ENCODE measurements at regions not wholly inside any gene's neighbourhood (a gene's known extent, or its start where the extent isn't known, plus 50 kb on each side); places are given as distances from the start of the nearest gene placed in this dataset.

DNA sequence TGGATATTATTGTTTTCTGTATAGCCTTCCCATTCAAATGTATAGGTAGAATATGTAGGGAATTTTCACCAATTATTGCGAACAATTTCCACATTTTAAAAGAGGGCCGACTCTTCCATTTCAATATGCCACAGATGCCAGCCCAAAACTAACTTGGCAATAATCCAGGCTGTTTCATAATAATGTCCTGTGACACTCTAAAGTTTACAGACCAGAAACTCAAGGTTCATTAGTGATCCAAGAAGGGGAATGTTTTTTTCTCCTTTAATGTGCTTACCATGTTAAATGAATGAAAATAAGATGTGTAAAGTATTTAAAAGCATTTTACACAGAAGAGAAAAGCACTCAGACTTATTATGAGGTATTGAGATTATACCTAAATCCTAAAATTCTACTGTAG lies 63.0 kb upstream of the FAM3C start:
- H3K27me3 ChIP-seq (replicated peaks; ENCODE audit: insufficient read depth): no peaks in the 10 kb centered on the region
- no peak overlapping the region for H3K4me3 ChIP-seq
- TF ChIP-seq, protein P1, sequence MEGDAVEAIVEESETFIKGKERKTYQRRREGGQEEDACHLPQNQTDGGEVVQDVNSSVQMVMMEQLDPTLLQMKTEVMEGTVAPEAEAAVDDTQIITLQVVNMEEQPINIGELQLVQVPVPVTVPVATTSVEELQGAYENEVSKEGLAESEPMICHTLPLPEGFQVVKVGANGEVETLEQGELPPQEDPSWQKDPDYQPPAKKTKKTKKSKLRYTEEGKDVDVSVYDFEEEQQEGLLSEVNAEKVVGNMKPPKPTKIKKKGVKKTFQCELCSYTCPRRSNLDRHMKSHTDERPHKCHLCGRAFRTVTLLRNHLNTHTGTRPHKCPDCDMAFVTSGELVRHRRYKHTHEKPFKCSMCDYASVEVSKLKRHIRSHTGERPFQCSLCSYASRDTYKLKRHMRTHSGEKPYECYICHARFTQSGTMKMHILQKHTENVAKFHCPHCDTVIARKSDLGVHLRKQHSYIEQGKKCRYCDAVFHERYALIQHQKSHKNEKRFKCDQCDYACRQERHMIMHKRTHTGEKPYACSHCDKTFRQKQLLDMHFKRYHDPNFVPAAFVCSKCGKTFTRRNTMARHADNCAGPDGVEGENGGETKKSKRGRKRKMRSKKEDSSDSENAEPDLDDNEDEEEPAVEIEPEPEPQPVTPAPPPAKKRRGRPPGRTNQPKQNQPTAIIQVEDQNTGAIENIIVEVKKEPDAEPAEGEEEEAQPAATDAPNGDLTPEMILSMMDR (IDR thresholded peaks at IDR 0.05): no peak
- TF ChIP-seq POLR2AphosphoS5 (IDR thresholded peaks at IDR 0.05): no peak
- TF ChIP-seq POLR2A (IDR thresholded peaks at IDR 0.05): no peak
- H3K27ac ChIP-seq: no peak overlapping the region
- H3K36me3 ChIP-seq: no peaks in the 10 kb centered on the region
- DNase-seq (ENCODE audit: low spot score): no peak
- H3K4me1 ChIP-seq (replicated peaks): no peaks in the 10 kb centered on the region
- 79% methylated on average over 2 of the region's 2 CpGs for WGBS
- intact Hi-C loops (cut with DNase I): no loop called here
- H3K9me3 ChIP-seq: no peaks in the 10 kb centered on the region

DNA sequence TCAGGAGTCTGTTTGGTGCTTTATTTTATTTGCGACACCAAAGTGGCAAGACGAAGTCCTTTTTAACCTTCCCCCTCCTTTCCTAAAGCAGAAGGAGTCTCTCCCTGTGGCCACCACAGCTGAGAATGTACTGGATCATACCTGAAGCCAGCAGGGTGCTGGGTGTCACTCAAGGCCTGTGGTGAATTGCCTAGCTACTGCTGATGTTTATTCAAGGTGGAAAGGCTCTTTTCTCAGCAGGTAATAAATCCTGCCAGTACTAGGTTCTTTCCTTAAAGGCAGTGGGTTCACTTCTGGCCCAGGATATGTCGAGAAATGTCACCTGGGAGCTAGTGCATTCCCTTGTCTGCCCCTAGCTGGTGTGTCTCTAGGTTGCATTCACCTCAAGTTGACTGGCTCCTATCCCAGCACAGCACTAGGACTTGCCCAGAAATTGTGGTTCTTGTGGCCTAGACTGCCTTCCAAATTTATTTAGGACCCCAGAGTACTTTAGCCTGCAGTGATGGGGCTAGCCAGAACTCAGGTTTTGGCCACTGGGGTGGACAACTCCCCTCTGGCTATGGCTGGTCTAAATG lies 60.8 kb upstream of the FAM3C start:
- Histone ChIP-seq H3K27me3 (replicated peaks; ENCODE audit: insufficient read depth) (no peaks in the 10 kb centered on the region), H3K9me3 (no peaks in the 10 kb centered on the region), H3K4me3 (no peak overlapping the region), H3K27ac (no peak overlapping the region), H3K36me3 (no peaks in the 10 kb centered on the region), H3K4me1 (replicated peaks) (no peaks in the 10 kb centered on the region)
- no peak for DNase-seq (ENCODE audit: low spot score)
- 94% methylated on average over 3 of the region's 3 CpGs for WGBS
- intact Hi-C loops (cut with DNase I): no loop called here
- TF ChIP-seq, protein P1 (IDR thresholded peaks at IDR 0.05): no peak
- TF ChIP-seq POLR2AphosphoS5 (IDR thresholded peaks at IDR 0.05): no peak
- no peak for TF ChIP-seq POLR2A (IDR thresholded peaks at IDR 0.05)

DNA sequence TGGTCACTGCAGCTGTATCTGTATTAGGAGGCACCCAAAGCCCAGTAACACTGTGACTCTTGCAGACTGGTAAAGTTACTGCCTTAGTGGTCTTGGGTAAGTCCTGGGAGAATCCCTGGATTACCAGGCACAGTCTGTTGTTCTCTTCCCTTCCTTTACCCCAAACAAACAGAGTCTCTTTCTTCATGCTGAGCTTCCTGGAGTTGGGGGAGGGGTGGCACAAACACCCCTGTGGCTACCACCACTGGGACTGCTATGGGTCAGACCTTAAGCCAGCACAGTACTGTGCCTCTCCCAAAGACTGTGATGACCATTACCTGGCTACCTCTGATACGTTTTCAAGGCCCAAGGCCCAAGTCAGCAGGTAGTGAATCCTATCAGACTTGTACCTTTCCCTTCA lies 59.9 kb upstream of the FAM3C start:
- Histone ChIP-seq H3K9me3 (no peaks in the 10 kb centered on the region), H3K4me3 (no peak overlapping the region), H3K4me1 (replicated peaks) (no peaks in the 10 kb centered on the region), H3K27ac (no peak overlapping the region), H3K36me3 (no peaks in the 10 kb centered on the region), H3K27me3 (replicated peaks; ENCODE audit: insufficient read depth) (no peaks in the 10 kb centered on the region)
- WGBS: 100% methylated on average over 1 of the region's 1 CpG
- intact Hi-C loops (cut with DNase I): no loop called here
- TF ChIP-seq POLR2A (IDR thresholded peaks at IDR 0.05) (no peak), POLR2AphosphoS5 (IDR thresholded peaks at IDR 0.05) (no peak)
- TF ChIP-seq, protein P1 (IDR thresholded peaks at IDR 0.05): no peak
- DNase-seq (ENCODE audit: low spot score): no peak

DNA sequence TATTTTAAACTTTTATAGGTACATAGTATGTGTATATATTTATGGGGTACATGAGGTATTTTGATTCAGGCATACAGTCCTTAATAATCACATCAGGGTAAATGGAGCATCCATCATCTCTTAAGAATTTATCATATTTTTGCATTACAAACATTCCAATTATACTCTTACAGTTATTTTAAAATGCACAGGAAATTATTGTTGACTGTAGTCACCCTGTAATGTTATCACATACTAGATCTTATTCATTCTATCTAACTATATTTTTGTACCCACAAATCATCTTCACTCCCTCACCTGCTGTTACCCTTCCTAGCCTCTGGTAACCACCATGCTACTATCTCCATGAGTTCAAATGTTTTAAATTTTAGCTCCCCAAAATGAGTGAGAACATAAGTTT lies 56.3 kb upstream of the FAM3C start:
- Histone ChIP-seq H3K4me3 (no peak overlapping the region), H3K27me3 (replicated peaks; ENCODE audit: insufficient read depth) (no peaks in the 10 kb centered on the region), H3K27ac (no peak overlapping the region), H3K9me3 (no peaks in the 10 kb centered on the region), H3K36me3 (no peaks in the 10 kb centered on the region), H3K4me1 (replicated peaks) (no peaks in the 10 kb centered on the region)
- TF ChIP-seq POLR2AphosphoS5 (IDR thresholded peaks at IDR 0.05): no peak
- TF ChIP-seq, protein P1 (IDR thresholded peaks at IDR 0.05): no peak
- TF ChIP-seq POLR2A (IDR thresholded peaks at IDR 0.05): no peak
- intact Hi-C loops (cut with DNase I): no loop called here
- DNase-seq (ENCODE audit: low spot score): no peak

DNA sequence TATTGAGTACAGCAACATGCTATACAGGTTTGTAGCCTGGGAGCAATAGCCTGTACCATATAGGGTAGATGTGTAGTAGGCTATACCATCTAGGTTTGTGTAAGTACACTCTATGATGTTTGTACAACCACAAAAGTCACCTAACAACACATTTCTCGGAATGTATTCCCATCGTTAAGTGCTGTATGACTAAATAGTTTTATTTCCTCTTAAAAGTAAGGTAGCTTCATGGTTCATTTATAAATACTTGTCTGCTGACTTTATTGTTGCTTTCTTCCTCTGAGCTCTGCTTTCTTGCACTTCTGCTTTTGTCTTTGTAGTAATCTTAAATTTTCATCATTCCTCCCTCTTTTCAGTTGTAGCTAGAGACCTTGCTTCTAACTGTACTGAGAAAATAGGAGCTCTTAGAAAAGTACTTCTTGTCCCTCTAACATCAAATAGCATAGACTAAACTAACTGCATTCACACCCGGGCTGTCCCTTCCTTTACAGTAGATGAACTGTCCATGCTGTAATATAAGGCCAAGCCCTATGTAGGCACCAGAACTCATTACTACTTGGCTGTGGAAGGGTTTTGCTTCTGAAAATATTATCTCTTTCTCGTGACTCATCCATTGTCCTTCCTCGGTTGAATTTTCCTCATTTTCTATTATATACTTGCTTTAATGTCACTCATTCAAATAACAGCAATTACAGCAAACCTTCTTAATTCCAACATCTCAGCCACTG lies 55.4 kb upstream of the FAM3C start:
- 77% methylated on average over 5 of the region's 5 CpGs for WGBS

More for the DNA sequence above, 55.4 kb upstream of the FAM3C start:
- DNase-seq (ENCODE audit: low spot score): no peak
- no peaks in the 10 kb centered on the region for H3K4me1 ChIP-seq (replicated peaks)
- no peaks in the 10 kb centered on the region for H3K36me3 ChIP-seq
- no peak overlapping the region for H3K4me3 ChIP-seq
- TF ChIP-seq POLR2AphosphoS5 (IDR thresholded peaks at IDR 0.05) (no peak), POLR2A (IDR thresholded peaks at IDR 0.05) (no peak)
- TF ChIP-seq, protein P1 (IDR thresholded peaks at IDR 0.05): no peak
- H3K9me3 ChIP-seq: no peaks in the 10 kb centered on the region
- no peak overlapping the region for H3K27ac ChIP-seq
- H3K27me3 ChIP-seq (replicated peaks; ENCODE audit: insufficient read depth): no peaks in the 10 kb centered on the region
- intact Hi-C loops (cut with DNase I): no loop called here
